SK-N-SH treated with all-trans-retinoic acid at 6 μM for 48 hours (cell line): ENCODE measurements at regions not wholly inside any gene's neighbourhood (a gene's known extent, or its start where the extent isn't known, plus 50 kb on each side); places are given as distances from the start of the nearest gene placed in this dataset.

ENCODE experiments used
- ATAC-seq: fragments of 200-7000 bp; cut with Tn5 transposase; 3 replicates; pipeline ENCODE4 v1.9.1; 2020; ENCODE audit warnings: mild to moderate bottlenecking, moderate library complexity
- ARNTL ChIP-seq: fragments of 450-650 bp; formaldehyde crosslinking; IDR thresholded peaks from 2 replicates; pipeline ENCODE4 v1.5.0; 2020; ENCODE audit warnings: low read depth, mild to moderate bottlenecking, moderate library complexity, borderline replicate concordance
- BACH2 ChIP-seq: fragments of 250-450 bp; sonication (Bioruptor Pico); IDR thresholded peaks from 2 replicates; pipeline ENCODE4 v1.9.0; 2021; ENCODE audit warnings: mild to moderate bottlenecking, borderline replicate concordance
- ESRRG ChIP-seq: fragments of 250-450 bp; sonication (Bioruptor Pico); IDR thresholded peaks from 2 replicates; pipeline ENCODE4 v1.6.1; 2021; ENCODE audit warnings: mild to moderate bottlenecking
- GLIS3 ChIP-seq: fragments of 250-450 bp; sonication (Bioruptor Pico); IDR thresholded peaks from 2 replicates; pipeline ENCODE4 v1.5.0; 2020; ENCODE audit warnings: mild to moderate bottlenecking, moderate library complexity
- ISL1 ChIP-seq: fragments of 250-450 bp; sonication (Bioruptor Pico); IDR thresholded peaks from 2 replicates; pipeline ENCODE4 v2.1.2; 2022; ENCODE audit warnings: mild to moderate bottlenecking, moderate library complexity
- OSR1 ChIP-seq: fragments of 250-450 bp; sonication (Bioruptor Pico); IDR thresholded peaks from 2 replicates; pipeline ENCODE4 v1.8.0; 2022; ENCODE audit warnings: moderate library complexity, mild to moderate bottlenecking, inconsistent platforms
- POU6F1 ChIP-seq: fragments of 250-450 bp; sonication (Bioruptor Pico); IDR thresholded peaks from 2 replicates; pipeline ENCODE4 v1.8.0; 2021; ENCODE audit warnings: low read depth, mild to moderate bottlenecking, moderate library complexity, borderline replicate concordance
- PPARA ChIP-seq: fragments of 250-450 bp; sonication (Bioruptor Pico); IDR thresholded peaks from 2 replicates; pipeline ENCODE4 v1.5.0; 2020; ENCODE audit warnings: mild to moderate bottlenecking, borderline replicate concordance
- RARB ChIP-seq: fragments of 250-450 bp; sonication (Bioruptor Pico); IDR thresholded peaks from 2 replicates; pipeline ENCODE4 v1.8.0; 2021; ENCODE audit warnings: mild to moderate bottlenecking, moderate library complexity
- SNAI2 ChIP-seq: fragments of 250-450 bp; sonication (Bioruptor Pico); IDR thresholded peaks from 2 replicates; pipeline ENCODE4 v1.5.0; 2020; ENCODE audit warnings: mild to moderate bottlenecking, moderate library complexity
- TCF4 ChIP-seq: fragments of 250-450 bp; sonication (Bioruptor Pico); IDR thresholded peaks from 2 replicates; pipeline ENCODE4 v1.8.0; 2021; ENCODE audit warnings: mild to moderate bottlenecking, moderate library complexity, borderline replicate concordance
- TOX ChIP-seq: fragments of 250-450 bp; sonication (Bioruptor Pico); IDR thresholded peaks from 2 replicates; pipeline ENCODE4 v1.8.0; 2021; ENCODE audit warnings: mild to moderate bottlenecking, moderate library complexity, borderline replicate concordance
- TSHZ2 ChIP-seq: fragments of 250-450 bp; sonication (Bioruptor Pico); IDR thresholded peaks from 2 replicates; pipeline ENCODE4 v1.5.0; 2020; ENCODE audit warnings: mild to moderate bottlenecking, moderate library complexity
- ZC3H10 ChIP-seq: fragments of 250-450 bp; sonication (Bioruptor Pico); IDR thresholded peaks from 2 replicates; pipeline ENCODE4 v1.5.1; 2021; ENCODE audit warnings: mild to moderate bottlenecking, moderate library complexity
- ZFP3 ChIP-seq: fragments of 250-450 bp; sonication (Bioruptor Pico); IDR thresholded peaks from 2 replicates; pipeline ENCODE4 v1.5.0; 2020; ENCODE audit warnings: mild to moderate bottlenecking, moderate library complexity
- ZFP30 ChIP-seq: fragments of 450-650 bp; formaldehyde crosslinking; IDR thresholded peaks from 2 replicates; pipeline ENCODE4 v1.5.0; 2022; ENCODE audit warnings: mild to moderate bottlenecking, moderate library complexity
- ZNF565 ChIP-seq: fragments of 450-650 bp; formaldehyde crosslinking; conservative IDR thresholded peaks from 2 replicates; pipeline ENCODE4 v1.5.0; 2020; ENCODE audit warnings: low read depth, mild to moderate bottlenecking, moderate library complexity
- ZNF70 ChIP-seq: fragments of 450-650 bp; formaldehyde crosslinking; IDR thresholded peaks from 2 replicates; pipeline ENCODE4 v1.5.0; 2020; ENCODE audit warnings: mild to moderate bottlenecking, moderate library complexity
- ZNF8 ChIP-seq: fragments of 450-650 bp; formaldehyde crosslinking; IDR thresholded peaks from 2 replicates; pipeline ENCODE4 v1.5.0; 2020; ENCODE audit warnings: mild to moderate bottlenecking, moderate library complexity
- TF ChIP-seq, protein P1 (sequence below): fragments of 250-450 bp; sonication (Bioruptor Pico); IDR thresholded peaks from 2 replicates; pipeline ENCODE4 v1.5.1; 2020; ENCODE audit warnings: low read depth, mild to moderate bottlenecking, moderate library complexity
- TF ChIP-seq, protein P2 (sequence below): fragments of 250-450 bp; sonication (Bioruptor Pico); IDR thresholded peaks from 2 replicates; pipeline ENCODE4 v1.5.1; 2021; ENCODE audit warnings: mild to moderate bottlenecking, moderate library complexity
- TF ChIP-seq, protein P3 (sequence below): fragments of 250-450 bp; sonication (Bioruptor Pico); IDR thresholded peaks from 2 replicates; pipeline ENCODE4 v1.8.0; 2020; ENCODE audit warnings: mild to moderate bottlenecking, moderate library complexity, borderline replicate concordance

DNA sequence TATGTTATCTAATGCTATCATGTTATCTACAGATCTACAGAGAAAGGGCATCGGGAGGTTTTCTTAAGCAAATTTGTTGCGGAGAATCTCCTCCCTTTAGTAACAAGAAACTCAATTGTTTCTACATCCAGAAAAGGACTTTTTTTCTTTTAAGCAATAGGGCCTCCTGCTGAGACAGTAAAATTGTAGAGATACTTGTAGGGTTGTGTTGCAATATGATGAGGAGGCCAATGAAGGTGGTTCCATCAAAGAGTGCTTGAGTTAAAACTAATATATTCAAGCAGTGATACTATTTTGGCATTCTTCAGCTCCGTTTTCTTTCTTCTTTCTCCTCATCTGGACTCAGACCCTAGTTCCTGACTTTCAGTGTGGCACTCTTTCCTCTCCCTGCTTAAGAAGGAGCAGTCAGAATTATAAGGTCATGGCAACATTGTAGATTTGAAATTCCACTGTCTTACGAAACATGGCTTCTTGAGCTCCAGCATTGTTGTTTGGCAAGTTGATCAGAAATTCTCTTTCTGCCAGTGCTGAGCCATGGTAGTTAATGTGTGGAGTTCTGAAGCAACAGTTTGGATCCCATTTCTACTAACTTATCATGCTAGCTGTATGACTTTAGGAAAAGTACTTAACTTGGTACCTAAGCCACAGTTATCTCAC is 202.0 kb upstream of the SLC14A2 start (continued):
- TF ChIP-seq TSHZ2 (CRISPR knock-in tag) (no peak), RARB (CRISPR knock-in tag) (no peak), BACH2 (no peak), ZC3H10 (CRISPR knock-in tag) (no peak), PPARA (no peak), ZNF70 (CRISPR knock-in tag) (no peak), OSR1 (CRISPR knock-in tag) (no peak), ZFP3 (CRISPR knock-in tag) (no peak), ZNF565 (no peak), SNAI2 (no peak), ESRRG (no peak)
- TF ChIP-seq, protein P1, sequence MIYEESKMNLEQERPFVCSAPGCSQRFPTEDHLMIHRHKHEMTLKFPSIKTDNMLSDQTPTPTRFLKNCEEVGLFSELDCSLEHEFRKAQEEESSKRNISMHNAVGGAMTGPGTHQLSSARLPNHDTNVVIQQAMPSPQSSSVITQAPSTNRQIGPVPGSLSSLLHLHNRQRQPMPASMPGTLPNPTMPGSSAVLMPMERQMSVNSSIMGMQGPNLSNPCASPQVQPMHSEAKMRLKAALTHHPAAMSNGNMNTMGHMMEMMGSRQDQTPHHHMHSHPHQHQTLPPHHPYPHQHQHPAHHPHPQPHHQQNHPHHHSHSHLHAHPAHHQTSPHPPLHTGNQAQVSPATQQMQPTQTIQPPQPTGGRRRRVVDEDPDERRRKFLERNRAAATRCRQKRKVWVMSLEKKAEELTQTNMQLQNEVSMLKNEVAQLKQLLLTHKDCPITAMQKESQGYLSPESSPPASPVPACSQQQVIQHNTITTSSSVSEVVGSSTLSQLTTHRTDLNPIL (CRISPR knock-in tag): no peak

GRCh38 chr18:45415614-45416013 is 199.7 kb upstream of the SLC14A2 start:
- no peak for TF ChIP-seq ESRRG
- no peak for TF ChIP-seq TSHZ2 (CRISPR knock-in tag)
- no peak for TF ChIP-seq GLIS3 (CRISPR knock-in tag)
- TF ChIP-seq SNAI2: no peak
- TF ChIP-seq POU6F1: no peak
- no peak for TF ChIP-seq ZFP3 (CRISPR knock-in tag)
- no peak for TF ChIP-seq RARB (CRISPR knock-in tag)
- no peak for TF ChIP-seq ZC3H10 (CRISPR knock-in tag)
- TF ChIP-seq, protein P2, sequence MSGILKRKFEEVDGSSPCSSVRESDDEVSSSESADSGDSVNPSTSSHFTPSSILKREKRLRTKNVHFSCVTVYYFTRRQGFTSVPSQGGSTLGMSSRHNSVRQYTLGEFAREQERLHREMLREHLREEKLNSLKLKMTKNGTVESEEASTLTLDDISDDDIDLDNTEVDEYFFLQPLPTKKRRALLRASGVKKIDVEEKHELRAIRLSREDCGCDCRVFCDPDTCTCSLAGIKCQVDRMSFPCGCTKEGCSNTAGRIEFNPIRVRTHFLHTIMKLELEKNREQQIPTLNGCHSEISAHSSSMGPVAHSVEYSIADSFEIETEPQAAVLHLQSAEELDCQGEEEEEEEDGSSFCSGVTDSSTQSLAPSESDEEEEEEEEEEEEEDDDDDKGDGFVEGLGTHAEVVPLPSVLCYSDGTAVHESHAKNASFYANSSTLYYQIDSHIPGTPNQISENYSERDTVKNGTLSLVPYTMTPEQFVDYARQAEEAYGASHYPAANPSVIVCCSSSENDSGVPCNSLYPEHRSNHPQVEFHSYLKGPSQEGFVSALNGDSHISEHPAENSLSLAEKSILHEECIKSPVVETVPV (CRISPR knock-in tag): no peak
- TF ChIP-seq OSR1 (CRISPR knock-in tag): no peak
- TF ChIP-seq BACH2: no peak
- no peak for TF ChIP-seq ZNF565
- TF ChIP-seq ISL1 (CRISPR knock-in tag): no peak
- TF ChIP-seq ARNTL (CRISPR knock-in tag): no peak
- TF ChIP-seq ZNF8 (CRISPR knock-in tag): no peak
- TF ChIP-seq, protein P3, sequence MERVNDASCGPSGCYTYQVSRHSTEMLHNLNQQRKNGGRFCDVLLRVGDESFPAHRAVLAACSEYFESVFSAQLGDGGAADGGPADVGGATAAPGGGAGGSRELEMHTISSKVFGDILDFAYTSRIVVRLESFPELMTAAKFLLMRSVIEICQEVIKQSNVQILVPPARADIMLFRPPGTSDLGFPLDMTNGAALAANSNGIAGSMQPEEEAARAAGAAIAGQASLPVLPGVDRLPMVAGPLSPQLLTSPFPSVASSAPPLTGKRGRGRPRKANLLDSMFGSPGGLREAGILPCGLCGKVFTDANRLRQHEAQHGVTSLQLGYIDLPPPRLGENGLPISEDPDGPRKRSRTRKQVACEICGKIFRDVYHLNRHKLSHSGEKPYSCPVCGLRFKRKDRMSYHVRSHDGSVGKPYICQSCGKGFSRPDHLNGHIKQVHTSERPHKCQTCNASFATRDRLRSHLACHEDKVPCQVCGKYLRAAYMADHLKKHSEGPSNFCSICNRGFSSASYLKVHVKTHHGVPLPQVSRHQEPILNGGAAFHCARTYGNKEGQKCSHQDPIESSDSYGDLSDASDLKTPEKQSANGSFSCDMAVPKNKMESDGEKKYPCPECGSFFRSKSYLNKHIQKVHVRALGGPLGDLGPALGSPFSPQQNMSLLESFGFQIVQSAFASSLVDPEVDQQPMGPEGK (CRISPR knock-in tag): no peak
- TF ChIP-seq TCF4: no peak
- no peak for TF ChIP-seq ZFP30
- TF ChIP-seq PPARA: no peak
- no peak for TF ChIP-seq TOX (CRISPR knock-in tag)
- ATAC-seq: no peak
